ENCODE measurements at regions not wholly inside any gene's neighbourhood (a gene's known extent, or its start where the extent isn't known, plus 50 kb on each side); places are given as distances from the start of the nearest gene placed in this dataset.
A peak's percentile ranks its signal among the peaks of the same experiment; 100 is the strongest.

- peak overlapping the region in 1 of 2 experiments; percentile 30; a peak in 1 of 6 replicates for H3K27ac ChIP-seq
- H3K9me3 ChIP-seq = peaks cover 13% of the 10 kb centered on the region; the same call in 1 of the 3 replicates
- FAIRE-seq (no peak), ATAC-seq (no peak), DNase-seq (ENCODE audit: low read depth in 1 of 2, low spot score in 1 of 2) (no peak)
- TF ChIP-seq CTCF (IDR thresholded peaks at IDR 0.05) (no peak), KDM5A (IDR thresholded peaks at IDR 0.05) (no peak), FOSL2 (IDR thresholded peaks at IDR 0.05) (no peak), FOSL2 (CRISPR knock-in tag; IDR thresholded peaks at IDR 0.05) (no peak), TP53 (CRISPR knock-in tag; IDR thresholded peaks at IDR 0.05) (no peak), NPAS2 (CRISPR knock-in tag; IDR thresholded peaks at IDR 0.05; ENCODE audit: borderline replicate concordance) (no peak), RCOR1 (IDR thresholded peaks at IDR 0.05; ENCODE audit: low read depth, low read length) (no peak), MAX (IDR thresholded peaks at IDR 0.05) (no peak)
- WGBS (ENCODE audit: missing lambda C conversion rate) = 88% methylated on average over 4 of the region's 4 CpGs
- peaks cover 30% of the 10 kb centered on the region for H3K4me1 ChIP-seq
- ChIA-PET CTCF (no interaction called here), POLR2A (no interaction called here)
- no peak overlapping the region for H3K4me3 ChIP-seq
- H3K4me2 ChIP-seq = no peak overlapping the region
These were observed 142.3 kb upstream of the TSC22D1 start for GRCh38 chr13:44718467-44718866.

GRCh38 chr13:44715287-44716230, 139.4 kb upstream of the TSC22D1 start:
- ATAC-seq (no peak), FAIRE-seq (no peak), DNase-seq (ENCODE audit: low read depth in 1 of 2, low spot score in 1 of 2) (no peak)
- no peaks in the 10 kb centered on the region for H3K9me3 ChIP-seq
- POLR2A ChIA-PET = interaction anchor here (0.6 kb wide), 1 partner anchor 232 kb away, joined by 8 read pairs; no protein-coding TSS in a partner anchor
- H3K4me1 ChIP-seq = peaks cover 46% of the 10 kb centered on the region
- H3K4me3 ChIP-seq = no peak overlapping the region
- 83% methylated on average over 11 of the region's 11 CpGs for WGBS (ENCODE audit: missing lambda C conversion rate)
- TF ChIP-seq JUNB (IDR thresholded peaks at IDR 0.05) = no peak
- TF ChIP-seq EHF (CRISPR knock-in tag; IDR thresholded peaks at IDR 0.05) = no peak
- TF ChIP-seq HOXB13 (CRISPR knock-in tag; IDR thresholded peaks at IDR 0.05; ENCODE audit: low read depth) = no peak
- TF ChIP-seq ATOH8 (CRISPR knock-in tag; IDR thresholded peaks at IDR 0.05; ENCODE audit: low read depth) = no peak
- TF ChIP-seq BCL3 (IDR thresholded peaks at IDR 0.05) = no peak
- TF ChIP-seq CHD2 (IDR thresholded peaks at IDR 0.05; ENCODE audit: low read length, partially characterized antibody) = no peak
- no peak for TF ChIP-seq GATA3 (IDR thresholded peaks at IDR 0.05; ENCODE audit: borderline replicate concordance)
- TF ChIP-seq HOXA7 (CRISPR knock-in tag; IDR thresholded peaks at IDR 0.05) = no peak
- TF ChIP-seq CBX2 (IDR thresholded peaks at IDR 0.05; ENCODE audit: borderline replicate concordance, low read depth) = no peak
- CTCF ChIA-PET = interaction anchor here (1.2 kb wide), 1 partner anchor 67 kb away, joined by 4 read pairs; no protein-coding TSS in a partner anchor
- H3K27ac ChIP-seq = peak overlapping the region; percentile 83 to 92
- peak overlapping the region; percentile 63 for H3K4me2 ChIP-seq
